ENCODE measurements at regions not wholly inside any gene's neighbourhood (a gene's known extent, or its start where the extent isn't known, plus 50 kb on each side); places are given as distances from the start of the nearest gene placed in this dataset.

DNA sequence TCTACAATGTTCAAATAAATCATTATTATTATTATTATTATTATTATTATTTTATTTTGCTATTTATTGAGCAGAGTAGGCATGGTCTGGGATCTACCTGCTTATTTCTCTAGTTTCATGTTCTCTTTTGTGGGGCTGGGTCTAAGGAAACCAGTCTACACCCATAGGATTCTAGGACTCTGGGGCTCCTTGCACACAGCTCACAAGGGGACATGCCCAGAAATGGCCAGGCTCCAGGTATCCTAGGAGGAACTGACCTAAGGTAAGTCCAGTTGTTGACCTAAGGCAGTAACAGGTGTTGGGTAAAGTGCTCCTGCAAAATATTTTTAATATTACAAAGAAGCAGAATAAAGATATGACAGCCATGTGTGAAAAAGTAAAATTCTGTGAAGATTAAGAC is 149.6 kb upstream of the TBL1XR1 start:
- TF ChIP-seq CTCF (IDR thresholded peaks at IDR 0.05): no peak
- TF ChIP-seq EP300 (IDR thresholded peaks at IDR 0.05): no peak
- TF ChIP-seq POLR2AphosphoS5 (IDR thresholded peaks at IDR 0.05): no peak
- no peak for TF ChIP-seq POLR2A (IDR thresholded peaks at IDR 0.05)
- no peaks in the 10 kb centered on the region for H3K36me3 ChIP-seq
- H3K9me3 ChIP-seq: no peaks in the 10 kb centered on the region
- intact Hi-C loops (cut with DNase I): no loop called here
- peak overlapping the region in 1 of 4 donors; percentile 14 for H3K27ac ChIP-seq
- no peak overlapping the region for H3K4me3 ChIP-seq
- no peak for DNase-seq
- H3K4me1 ChIP-seq: peaks cover 0 to 43% (median 30%) of the 10 kb centered on the region in 4 donors
- no peaks in the 10 kb centered on the region for H3K27me3 ChIP-seq

DNA sequence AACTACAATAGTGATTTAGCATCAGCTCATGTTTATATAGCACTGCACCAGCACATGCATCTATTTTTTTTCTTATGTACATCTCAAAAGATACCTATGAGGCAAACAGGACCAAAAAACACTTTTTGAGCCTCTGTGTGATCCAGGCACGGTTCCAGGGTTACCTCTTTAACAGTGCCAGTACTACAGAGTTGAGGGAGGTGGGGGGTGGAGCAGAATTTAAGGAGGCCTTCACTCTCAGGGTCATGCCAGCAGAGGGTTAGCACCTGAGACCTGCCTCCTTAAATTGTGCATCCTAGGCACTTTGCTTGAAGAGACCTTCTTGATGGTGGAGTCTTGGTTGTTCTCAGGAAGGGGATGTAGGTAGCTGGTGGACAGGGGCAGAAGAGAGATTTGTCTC is 150.3 kb upstream of the TBL1XR1 start:
- H3K4me1 ChIP-seq: peaks cover 0 to 47% (median 34%) of the 10 kb centered on the region in 4 donors
- H3K27ac ChIP-seq: no peak overlapping the region
- H3K27me3 ChIP-seq: no peaks in the 10 kb centered on the region
- DNase-seq: no peak
- no peaks in the 10 kb centered on the region for H3K36me3 ChIP-seq
- no peaks in the 10 kb centered on the region for H3K9me3 ChIP-seq
- intact Hi-C loops (cut with DNase I): no loop called here
- TF ChIP-seq POLR2AphosphoS5 (IDR thresholded peaks at IDR 0.05): no peak
- TF ChIP-seq EP300 (IDR thresholded peaks at IDR 0.05): no peak
- no peak for TF ChIP-seq CTCF (IDR thresholded peaks at IDR 0.05)
- TF ChIP-seq POLR2A (IDR thresholded peaks at IDR 0.05): no peak
- no peak overlapping the region for H3K4me3 ChIP-seq
- 86 to 96% methylated on average over 1 of the region's 1 CpG for WGBS, 2 donors

DNA sequence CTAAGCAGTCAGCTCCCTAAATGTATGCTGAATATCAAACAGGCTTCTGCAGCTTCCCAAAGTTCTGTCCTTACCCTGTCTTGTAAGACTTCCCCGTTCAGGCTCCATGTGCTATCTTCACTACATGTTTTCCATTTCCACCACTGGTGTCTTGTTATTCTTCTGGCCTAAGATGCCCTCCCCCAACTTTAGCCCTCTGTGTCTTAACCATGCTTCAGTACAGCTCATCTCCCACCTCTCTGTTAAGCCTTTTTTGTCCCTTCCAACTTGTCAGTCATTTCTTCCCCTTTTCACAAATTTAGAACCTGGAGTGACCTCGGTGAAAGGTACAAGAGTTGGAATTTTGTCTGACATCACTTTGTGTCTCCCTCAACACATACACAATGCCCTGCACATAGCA is 151.7 kb upstream of the TBL1XR1 start:
- H3K4me1 ChIP-seq: peaks cover 0 to 36% (median 32%) of the 10 kb centered on the region in 4 donors

DNA sequence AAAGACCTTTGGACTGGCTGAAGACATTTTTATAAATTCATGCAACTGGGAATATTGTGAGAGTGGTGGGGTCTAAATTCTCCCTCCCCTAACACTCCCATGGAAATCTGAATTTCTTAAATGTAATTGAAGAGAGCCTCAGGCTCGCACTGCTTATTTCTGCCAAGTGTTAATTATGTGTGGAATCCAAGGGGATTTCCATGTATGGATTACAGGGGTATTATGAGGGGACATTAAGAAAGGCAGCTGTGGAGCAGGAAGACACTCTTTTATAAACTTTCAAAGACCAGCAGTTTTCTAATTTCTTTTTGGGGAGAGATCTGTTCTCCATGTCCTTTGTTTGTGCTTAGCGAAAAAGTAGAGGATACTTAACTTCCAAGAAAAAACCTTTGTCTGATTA is 152.1 kb upstream of the TBL1XR1 start:
- TF ChIP-seq POLR2A (IDR thresholded peaks at IDR 0.05): no peak
- no peak for TF ChIP-seq POLR2AphosphoS5 (IDR thresholded peaks at IDR 0.05)
- no peak for TF ChIP-seq EP300 (IDR thresholded peaks at IDR 0.05)
- TF ChIP-seq CTCF (IDR thresholded peaks at IDR 0.05): no peak
- Histone ChIP-seq H3K27me3 (no peaks in the 10 kb centered on the region), H3K9me3 (no peaks in the 10 kb centered on the region), H3K36me3 (no peaks in the 10 kb centered on the region), H3K27ac (no peak overlapping the region), H3K4me1 (peaks cover 0 to 33% (median 29%) of the 10 kb centered on the region in 4 donors), H3K4me3 (no peak overlapping the region)
- no peak for DNase-seq
- intact Hi-C loops (cut with DNase I): no loop called here
- 79 to 89% methylated on average over 2 of the region's 2 CpGs for WGBS, 2 donors

More for the DNA sequence above, 151.7 kb upstream of the TBL1XR1 start:
- no peaks in the 10 kb centered on the region for H3K36me3 ChIP-seq
- no peak for DNase-seq
- TF ChIP-seq CTCF (IDR thresholded peaks at IDR 0.05): no peak
- no peak for TF ChIP-seq POLR2AphosphoS5 (IDR thresholded peaks at IDR 0.05)
- H3K27ac ChIP-seq: no peak overlapping the region
- no peaks in the 10 kb centered on the region for H3K27me3 ChIP-seq
- intact Hi-C loops (cut with DNase I): no loop called here
- WGBS, 2 donors: 75 to 91% methylated on average over 2 of the region's 2 CpGs
- H3K9me3 ChIP-seq: no peaks in the 10 kb centered on the region
- no peak overlapping the region for H3K4me3 ChIP-seq

DNA sequence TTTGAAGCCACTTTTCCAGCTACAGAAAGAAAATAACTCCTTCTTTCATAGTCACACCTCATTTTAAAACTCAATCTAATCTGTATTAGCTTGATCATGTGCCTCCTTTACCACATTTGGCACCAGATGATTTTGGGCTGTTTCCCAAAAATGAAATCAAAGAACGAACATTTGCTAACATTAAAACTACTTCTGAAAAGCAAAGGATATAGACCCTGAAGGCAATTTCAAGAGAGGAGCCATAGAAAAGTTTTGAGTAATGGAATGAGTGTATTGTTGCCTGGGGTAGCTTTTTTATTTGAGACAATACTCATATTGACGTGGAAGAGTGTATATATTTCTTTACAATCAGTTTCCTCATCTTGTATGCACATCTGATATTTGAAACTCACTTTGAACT is 152.8 kb upstream of the TBL1XR1 start:
- H3K27me3 ChIP-seq: no peaks in the 10 kb centered on the region
- H3K4me3 ChIP-seq: no peak overlapping the region
- H3K36me3 ChIP-seq: no peaks in the 10 kb centered on the region
- intact Hi-C loops (cut with DNase I): no loop called here
- H3K27ac ChIP-seq: no peak overlapping the region
- DNase-seq: no peak
- TF ChIP-seq CTCF (IDR thresholded peaks at IDR 0.05): no peak
- TF ChIP-seq POLR2AphosphoS5 (IDR thresholded peaks at IDR 0.05): no peak
- TF ChIP-seq EP300 (IDR thresholded peaks at IDR 0.05): no peak
- TF ChIP-seq POLR2A (IDR thresholded peaks at IDR 0.05): no peak
- peaks cover 0 to 26% (median 22%) of the 10 kb centered on the region in 4 donors for H3K4me1 ChIP-seq
- no peaks in the 10 kb centered on the region for H3K9me3 ChIP-seq
- WGBS, 2 donors: 40 to 65% methylated on average over 2 of the region's 2 CpGs
